Breast epithelium (tissue), 3 donors: ENCODE measurements at regions not wholly inside any gene's neighbourhood (a gene's known extent, or its start where the extent isn't known, plus 50 kb on each side); places are given as distances from the start of the nearest gene placed in this dataset.

Experiments used
- CTCF ChIP-seq, 3 donors: fragments of 450-650 bp; IDR thresholded peaks; one replicate each; pipeline ENCODE4 v1.5.1; 2016 to 2017; ENCODE audit warnings: antibody characterized with exemption in 3 of 3, mild to moderate bottlenecking in 3 of 3, moderate library complexity in 3 of 3
- POLR2A ChIP-seq: fragments of 450-650 bp; IDR thresholded peaks from one replicate; pipeline ENCODE4 v1.6.1; 2016; ENCODE audit warnings: antibody characterized with exemption, mild to moderate bottlenecking, moderate library complexity
- POLR2AphosphoS5 ChIP-seq, 3 donors: sonication (generic); formaldehyde crosslinking; IDR thresholded peaks; one replicate each; pipeline ENCODE4 v1.6.1; 2017; ENCODE audit warnings: antibody characterized with exemption in 3 of 3

DNA sequence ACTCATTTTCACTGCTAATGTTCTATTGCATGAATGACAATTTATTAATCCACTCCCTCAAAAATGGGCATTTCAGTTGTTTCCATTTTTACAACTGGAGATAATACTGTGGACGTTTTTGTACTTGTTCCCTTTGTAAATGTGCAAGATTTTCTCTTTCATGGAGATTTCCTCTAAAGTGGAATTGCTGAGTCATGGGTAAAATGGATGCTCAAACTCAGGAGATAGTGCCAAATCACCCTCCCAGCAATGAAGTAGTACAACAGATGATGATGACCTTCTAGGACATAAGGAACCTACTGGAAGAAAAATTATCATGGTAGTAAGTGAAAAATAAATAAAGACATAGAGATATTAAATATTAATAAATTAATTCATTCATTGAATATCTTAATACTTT, 460.8 kb upstream of the CHST9 start:
- TF ChIP-seq CTCF (IDR thresholded peaks at IDR 0.05) (no peak), POLR2A (no peak), POLR2AphosphoS5 (IDR thresholded peaks at IDR 0.05) (no peak)
